Peyer's patch (tissue), 4 donors: ENCODE measurements at regions not wholly inside any gene's neighbourhood (a gene's known extent, or its start where the extent isn't known, plus 50 kb on each side); places are given as distances from the start of the nearest gene placed in this dataset.

Experiments used
- POLR2A ChIP-seq, 2 donors: fragments of 450-650 bp; IDR thresholded peaks; one replicate each; pipeline ENCODE4 v1.5.1; 2017; ENCODE audit warnings: antibody characterized with exemption in 2 of 2, mild to moderate bottlenecking in 2 of 2, moderate library complexity in 2 of 2
- TF ChIP-seq, protein P1 (sequence below), 6 experiments: fragments of 450-650 bp in 4 of 6; fragments of 200-600 bp in 2 of 6; sonication (generic) in 1 of 6; IDR thresholded peaks; one replicate each; pipeline ENCODE4 v1.5.1; 2017 to 2019; ENCODE audit warnings: antibody characterized with exemption in 6 of 6, mild to moderate bottlenecking in 3 of 6, moderate library complexity in 1 of 6

DNA sequence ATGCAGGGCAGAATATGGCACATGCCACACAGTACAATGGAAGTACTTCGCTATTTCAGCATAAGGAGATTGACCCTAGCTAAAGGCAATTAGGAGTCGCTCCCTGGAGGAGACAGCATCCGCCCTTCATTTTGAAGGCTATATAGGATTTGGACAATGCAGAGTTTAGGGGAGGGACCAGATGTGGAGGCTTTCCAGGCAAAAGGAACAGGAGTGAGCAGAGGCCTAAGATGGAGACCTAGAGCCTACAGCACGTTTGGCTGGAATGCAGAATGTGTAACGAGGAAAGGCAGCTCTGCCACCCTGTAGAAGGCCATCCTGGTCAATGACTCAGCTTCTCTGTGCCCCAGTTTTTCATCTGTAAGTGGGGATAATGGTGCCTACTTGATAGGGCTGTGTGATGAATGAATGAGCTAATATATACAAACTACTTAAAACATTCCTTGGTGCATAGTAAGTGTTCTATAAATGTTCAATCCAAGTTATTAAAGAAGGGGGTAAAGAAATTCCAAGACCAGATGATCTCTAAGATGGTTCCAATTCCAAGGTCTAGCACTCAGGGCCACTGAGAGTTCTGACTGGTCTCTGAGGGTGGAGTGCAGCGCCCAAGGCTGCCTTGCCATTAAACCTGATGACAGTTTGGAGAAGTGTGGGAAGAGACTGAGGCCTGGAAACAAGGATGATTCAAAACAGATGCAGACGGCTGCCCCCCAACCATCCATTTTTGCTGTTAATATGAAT is 54.3 kb upstream of the FRMD6 start:
- TF ChIP-seq, protein P1, sequence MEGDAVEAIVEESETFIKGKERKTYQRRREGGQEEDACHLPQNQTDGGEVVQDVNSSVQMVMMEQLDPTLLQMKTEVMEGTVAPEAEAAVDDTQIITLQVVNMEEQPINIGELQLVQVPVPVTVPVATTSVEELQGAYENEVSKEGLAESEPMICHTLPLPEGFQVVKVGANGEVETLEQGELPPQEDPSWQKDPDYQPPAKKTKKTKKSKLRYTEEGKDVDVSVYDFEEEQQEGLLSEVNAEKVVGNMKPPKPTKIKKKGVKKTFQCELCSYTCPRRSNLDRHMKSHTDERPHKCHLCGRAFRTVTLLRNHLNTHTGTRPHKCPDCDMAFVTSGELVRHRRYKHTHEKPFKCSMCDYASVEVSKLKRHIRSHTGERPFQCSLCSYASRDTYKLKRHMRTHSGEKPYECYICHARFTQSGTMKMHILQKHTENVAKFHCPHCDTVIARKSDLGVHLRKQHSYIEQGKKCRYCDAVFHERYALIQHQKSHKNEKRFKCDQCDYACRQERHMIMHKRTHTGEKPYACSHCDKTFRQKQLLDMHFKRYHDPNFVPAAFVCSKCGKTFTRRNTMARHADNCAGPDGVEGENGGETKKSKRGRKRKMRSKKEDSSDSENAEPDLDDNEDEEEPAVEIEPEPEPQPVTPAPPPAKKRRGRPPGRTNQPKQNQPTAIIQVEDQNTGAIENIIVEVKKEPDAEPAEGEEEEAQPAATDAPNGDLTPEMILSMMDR (IDR thresholded peaks at IDR 0.05): no peak
- no peak for TF ChIP-seq POLR2A (IDR thresholded peaks at IDR 0.05)
